IMR-90 (cell line): ENCODE measurements at regions not wholly inside any gene's neighbourhood (a gene's known extent, or its start where the extent isn't known, plus 50 kb on each side); places are given as distances from the start of the nearest gene placed in this dataset.

ENCODE experiments used
- ATAC-seq: fragments of 200-7000 bp; cut with Tn5 transposase; 2 replicates; pipeline ENCODE4 v1.9.1; 2020; ENCODE audit warnings: low read depth, mild to moderate bottlenecking, moderate library complexity
- BruUV-seq: library from RNA; stranded (reverse); fragments of 400-500 nt; replicated peaks from 2 replicates; lab custom pipeline; 2021; lab: Mats Ljungman, UMichigan
- CTCF ChIA-PET: fragments of 300-600 bp; formaldehyde crosslinking; extraction: SDS; loops from one replicate; lab custom pipeline; 2021; ENCODE audit warnings: antibody characterized with exemption; lab: Yijun Ruan, JAX
- POLR2A ChIA-PET: fragments of 300-600 bp; sonication (Branson Sonifier 250); formaldehyde crosslinking; loops from one replicate; lab custom pipeline; 2022; ENCODE audit warnings: antibody characterized with exemption; ENCODE audit not compliant: unreplicated experiment; lab: Charles Lee
- DNase-seq: peaks from one replicate; pipeline ENCODE4 v3.0.0; 2013
- H2AFZ ChIP-seq: replicated peaks from 2 replicates; pipeline ENCODE3; 2013; ENCODE audit warnings: low read length, mild to moderate bottlenecking; ENCODE audit not compliant: poor library complexity
- H2AK5ac ChIP-seq: 2 replicates; pipeline ENCODE4 v1.6.1; 2013; ENCODE audit warnings: low read depth, low read length, inconsistent platforms
- H2AK9ac ChIP-seq: replicated peaks from 2 replicates; pipeline ENCODE3; 2013; ENCODE audit warnings: mild to moderate bottlenecking, low read depth, low read length, moderate library complexity; ENCODE audit not compliant: poor library complexity
- H2BK120ac ChIP-seq: 2 replicates; pipeline ENCODE4 v1.6.1; 2013; ENCODE audit warnings: low read depth, low read length, inconsistent platforms
- H2BK15ac ChIP-seq: 3 replicates; pipeline ENCODE4 v1.6.1; 2013; ENCODE audit warnings: low read depth, low read length, inconsistent platforms
- H2BK20ac ChIP-seq: 2 replicates; pipeline ENCODE4 v1.6.1; 2013; ENCODE audit warnings: low read depth, mild to moderate bottlenecking, inconsistent platforms, low read length, moderate library complexity
- H2BK5ac ChIP-seq: 2 replicates; pipeline ENCODE4 v1.6.1; 2013; ENCODE audit warnings: mild to moderate bottlenecking, low read depth, low read length, inconsistent platforms; ENCODE audit not compliant: poor library complexity, severe bottlenecking
- H3K14ac ChIP-seq: replicated peaks from 2 replicates; pipeline ENCODE4 v1.6.1; 2013; ENCODE audit warnings: low read depth, low read length, inconsistent platforms
- H3K18ac ChIP-seq: 2 replicates; pipeline ENCODE4 v1.6.1; 2013; ENCODE audit warnings: low read depth, low read length, control low read depth
- H3K23ac ChIP-seq: 2 replicates; pipeline ENCODE4 v1.6.1; 2013; ENCODE audit warnings: low read depth, low read length, inconsistent platforms
- H3K27ac ChIP-seq: 2 replicates; pipeline ENCODE4 v1.5.1; 2013; ENCODE audit warnings: mild to moderate bottlenecking, control low read depth, low read length; ENCODE audit not compliant: insufficient read depth
- H3K27me3 ChIP-seq: 2 replicates; pipeline ENCODE4 v1.6.1; 2013; ENCODE audit warnings: low read length; ENCODE audit not compliant: control insufficient read depth, insufficient read depth
- H3K36me3 ChIP-seq: 2 replicates; pipeline ENCODE4 v1.6.1; 2013; ENCODE audit warnings: low read length, mixed read lengths; ENCODE audit not compliant: control insufficient read depth, insufficient read depth
- H3K4ac ChIP-seq: 2 replicates; pipeline ENCODE4 v1.6.1; 2013; ENCODE audit warnings: low read depth, low read length, inconsistent platforms
- H3K4me1 ChIP-seq: 2 replicates; pipeline ENCODE4 v1.6.1; 2013; ENCODE audit warnings: low read length, mixed read lengths; ENCODE audit not compliant: control insufficient read depth, insufficient read depth
- H3K4me2 ChIP-seq: 2 replicates; pipeline ENCODE4 v1.6.1; 2013; ENCODE audit warnings: low read depth, mild to moderate bottlenecking, control low read depth, low read length, moderate library complexity
- H3K4me3 ChIP-seq: 2 replicates; pipeline ENCODE4 v1.5.1; 2013; ENCODE audit warnings: low read depth, mild to moderate bottlenecking, control low read depth, low read length, moderate library complexity; ENCODE audit not compliant: insufficient read depth
- H3K56ac ChIP-seq: 2 replicates; pipeline ENCODE4 v1.6.1; 2013; ENCODE audit warnings: low read length, inconsistent platforms; ENCODE audit not compliant: insufficient read depth; ENCODE audit errors: extremely low read depth
- H3K79me1 ChIP-seq, 2 experiments: 2 replicates each; pipeline ENCODE4 v1.6.1; 2013; ENCODE audit warnings: low read length in 2 of 2, inconsistent platforms in 1 of 2, low read depth in 1 of 2
- H3K9ac ChIP-seq: 2 replicates; pipeline ENCODE4 v1.6.1; 2013; ENCODE audit warnings: low read depth, low read length, control low read depth
- H3K9me1 ChIP-seq: 2 replicates; pipeline ENCODE4 v1.6.1; 2013; ENCODE audit warnings: low read length, inconsistent platforms; ENCODE audit not compliant: insufficient read depth
- H3K9me3 ChIP-seq: 2 replicates; pipeline ENCODE4 v1.6.1; 2013; ENCODE audit warnings: low read length; ENCODE audit not compliant: control insufficient read depth, insufficient read depth
- H4K20me1 ChIP-seq: 2 replicates; pipeline ENCODE4 v1.6.1; 2013; ENCODE audit warnings: low read length, inconsistent platforms; ENCODE audit not compliant: insufficient read depth
- H4K5ac ChIP-seq: 2 replicates; pipeline ENCODE4 v1.6.1; 2013; ENCODE audit warnings: mild to moderate bottlenecking, low read depth, low read length, control low read depth
- H4K8ac ChIP-seq, 2 experiments: 2 replicates each; pipeline ENCODE4 v1.6.1; 2013; ENCODE audit warnings: low read depth in 2 of 2, low read length in 2 of 2, control low read depth in 1 of 2, inconsistent platforms in 1 of 2
- H4K91ac ChIP-seq: 2 replicates; pipeline ENCODE4 v1.6.1; 2013; ENCODE audit warnings: low read depth, low read length, inconsistent platforms; ENCODE audit not compliant: insufficient read depth
- CEBPB ChIP-seq: IDR thresholded peaks from 2 replicates; pipeline ENCODE4 v1.6.1; 2012; ENCODE audit warnings: low read depth, low read length, improper control_type of control experiment
- MXI1 ChIP-seq: IDR thresholded peaks from 2 replicates; pipeline ENCODE4 v1.6.1; 2012; ENCODE audit warnings: low read depth, mild to moderate bottlenecking, low read length, moderate library complexity, borderline replicate concordance
- NFE2L2 ChIP-seq: fragments of 150-350 bp; IDR thresholded peaks from 2 replicates; pipeline ENCODE4 v1.6.1; 2016; ENCODE audit warnings: low read depth, mild to moderate bottlenecking, low read length
- WGBS, 2 experiments: methylation state at CpG; one replicate each; pipeline versions ENCODE4 v1.1.5 to v1.1.7; 2013; ENCODE audit warnings: missing lambda C conversion rate in 2 of 2; ENCODE audit not compliant: insufficient read length in 1 of 2; ENCODE audit errors: extremely low coverage in 2 of 2; 5-methylcytosine and 5-hydroxymethylcytosine counted together
- dilution Hi-C: fragments of 300-500 bp; cut with HindIII; formaldehyde crosslinking; loops from one replicate; pipeline ENCODE4 v1.14.3; 2018; ENCODE audit warnings: low sequenced_read_pairs; ENCODE audit not compliant: unreplicated experiment
- in situ Hi-C: fragments of 300-500 bp; cut with MboI; formaldehyde crosslinking; loops from 3 replicates; pipeline ENCODE4 v1.14.3; 2019; ENCODE audit warnings: low sequenced_read_pairs, inconsistent platforms, mixed read lengths
- intact Hi-C: fragments of 100-400 bp; cut with micrococcal nuclease; formaldehyde crosslinking; loops from 2 replicates; pipeline ENCODE4 v1.10.0; 2022

DNA sequence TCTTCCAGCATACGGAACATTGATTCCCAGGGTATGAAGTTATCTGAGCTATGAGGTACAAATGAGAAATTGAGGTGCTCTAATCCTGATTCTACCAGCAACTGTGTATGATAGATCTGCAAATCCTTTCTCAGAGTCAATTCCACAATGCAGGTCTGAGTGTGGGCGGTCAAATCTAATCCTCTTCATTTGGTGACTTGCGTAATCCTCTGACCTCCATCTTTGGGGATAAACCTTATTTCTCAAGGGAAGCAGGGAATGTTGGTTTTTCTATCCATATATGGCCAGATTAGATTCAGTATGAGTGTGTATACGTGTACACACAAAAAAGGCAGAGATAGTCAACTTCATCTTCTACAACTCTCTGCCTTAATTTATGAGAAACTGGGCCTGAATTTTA, 348.4 kb upstream of the IL12A start:
- no peak overlapping the region for H4K8ac ChIP-seq
- no peak overlapping the region for H3K4me3 ChIP-seq
- no peak overlapping the region for H3K27ac ChIP-seq
- WGBS, 2 experiments = 100% methylated on average over 1 of the region's 4 CpGs; no CpG with 5 or more reads in 1 of the 2 experiments
- dilution Hi-C loops = no loop called here
- no peak overlapping the region for H3K4me2 ChIP-seq
- no peak overlapping the region for H3K56ac ChIP-seq
- H4K20me1 ChIP-seq = no peaks in the 10 kb centered on the region
- no peak overlapping the region for H3K23ac ChIP-seq
- no peak overlapping the region for H2AK9ac ChIP-seq
- H2AK5ac ChIP-seq = no peak overlapping the region
- H3K4me1 ChIP-seq = peaks cover 5% of the 10 kb centered on the region; the same call in 1 of the 2 replicates
- H2BK120ac ChIP-seq = no peak overlapping the region
- no peak overlapping the region for H2BK15ac ChIP-seq
- H3K4ac ChIP-seq = no peak overlapping the region
- H2BK20ac ChIP-seq = no peak overlapping the region
- ATAC-seq (no peak), DNase-seq (no peak)
- ChIA-PET POLR2A (no interaction called here), CTCF (no interaction called here)
- no peaks in the 10 kb centered on the region for H3K79me1 ChIP-seq
- no peak overlapping the region for H3K9ac ChIP-seq
- H3K9me1 ChIP-seq = no peaks in the 10 kb centered on the region; the same call in 1 of the 2 replicates
- H3K36me3 ChIP-seq = no peaks in the 10 kb centered on the region
- intact Hi-C loops = no loop called here
- no TSS peak for BruUV-seq
- no peak overlapping the region for H2AFZ ChIP-seq
- no peak overlapping the region for H3K14ac ChIP-seq
- no peak overlapping the region; the same call in 1 of the 2 replicates for H3K18ac ChIP-seq
- TF ChIP-seq NFE2L2 = no peak
- no peak for TF ChIP-seq MXI1
- peak; percentile 78 for TF ChIP-seq CEBPB
- no peak overlapping the region for H4K5ac ChIP-seq
- in situ Hi-C loops = no loop called here
- H4K91ac ChIP-seq = no peak overlapping the region
- no peak overlapping the region for H2BK5ac ChIP-seq
- H3K27me3 ChIP-seq = no peaks in the 10 kb centered on the region; the same call in 1 of the 2 replicates
- H3K9me3 ChIP-seq = no peaks in the 10 kb centered on the region
